DOHH2 (cell line): ENCODE measurements at regions not wholly inside any gene's neighbourhood (a gene's known extent, or its start where the extent isn't known, plus 50 kb on each side); places are given as distances from the start of the nearest gene placed in this dataset.

Experiments
- H3F3A ChIP-seq: fragments of 200-600 bp; sonication (generic), shearing (Covaris generic); 2 replicates; pipeline ENCODE4 v1.6.0; 2016; ENCODE audit warnings: antibody characterized with exemption, mild to moderate bottlenecking; ENCODE audit not compliant: control insufficient read depth, insufficient read depth
- H3K27ac ChIP-seq: fragments of 200-600 bp; sonication (generic); 2 replicates; pipeline ENCODE4 v1.5.1; 2014; ENCODE audit warnings: low read depth, mild to moderate bottlenecking, low read length, moderate library complexity
- H3K27me3 ChIP-seq: fragments of 200-600 bp; sonication (generic); 2 replicates; pipeline ENCODE4 v1.6.1; 2014; ENCODE audit warnings: mild to moderate bottlenecking, low read length, mixed read lengths; ENCODE audit not compliant: control insufficient read depth
- H3K36me3 ChIP-seq: fragments of 200-600 bp; sonication (generic); 2 replicates; pipeline ENCODE4 v1.6.1; 2014; ENCODE audit warnings: mild to moderate bottlenecking, low read length, moderate library complexity, mixed read lengths; ENCODE audit not compliant: control insufficient read depth
- H3K4me1 ChIP-seq: fragments of 200-600 bp; sonication (generic); 2 replicates; pipeline ENCODE4 v1.6.1; 2014; ENCODE audit warnings: mild to moderate bottlenecking, low read length, mixed read lengths; ENCODE audit not compliant: control insufficient read depth
- H3K4me2 ChIP-seq: fragments of 200-600 bp; sonication (generic); 2 replicates; pipeline ENCODE4 v1.6.0; 2014; ENCODE audit warnings: mild to moderate bottlenecking, low read length, moderate library complexity
- H3K4me3 ChIP-seq: fragments of 200-600 bp; sonication (generic); 2 replicates; pipeline ENCODE4 v1.5.1; 2014; ENCODE audit warnings: mild to moderate bottlenecking, low read length, mixed read lengths
- H3K79me2 ChIP-seq: fragments of 200-600 bp; sonication (generic); 2 replicates; pipeline ENCODE4 v1.6.1; 2014; ENCODE audit warnings: mild to moderate bottlenecking, low read length, mixed read lengths; ENCODE audit not compliant: control insufficient read depth
- H3K9me2 ChIP-seq: fragments of 200-600 bp; sonication (generic); replicated peaks from 2 replicates; pipeline ENCODE4 v1.6.1; 2014; ENCODE audit warnings: mild to moderate bottlenecking, low read length, mixed read lengths; ENCODE audit not compliant: control insufficient read depth
- H3K9me3 ChIP-seq: fragments of 200-600 bp; sonication (generic); 2 replicates; pipeline ENCODE4 v1.6.1; 2014; ENCODE audit warnings: antibody characterized with exemption, low read length, mixed read lengths; ENCODE audit not compliant: control insufficient read depth, insufficient read depth
- H4K20me1 ChIP-seq: fragments of 200-600 bp; sonication (generic); 2 replicates; pipeline ENCODE4 v1.6.0; 2014; ENCODE audit warnings: low read depth, mild to moderate bottlenecking, antibody characterized with exemption, low read length, moderate library complexity; ENCODE audit not compliant: control insufficient read depth, insufficient read depth
- CTCF ChIP-seq: fragments of 200-600 bp; sonication (generic); IDR thresholded peaks from one replicate; pipeline ENCODE4 v1.5.1; 2014; ENCODE audit warnings: antibody characterized with exemption, mild to moderate bottlenecking, low read depth, low read length; ENCODE audit not compliant: poor library complexity, severe bottlenecking
- EZH2phosphoT487 ChIP-seq: fragments of 200-600 bp; sonication (generic); IDR thresholded peaks from 2 replicates; pipeline ENCODE4 v1.6.1; 2017; ENCODE audit warnings: borderline replicate concordance, mild to moderate bottlenecking, antibody characterized with exemption, low read length, moderate library complexity, mixed read lengths

GRCh38 chr7:106456329-106456728 lies 171.5 kb upstream of the NAMPT start:
- Histone ChIP-seq H3K9me3 (peaks cover 11% of the 10 kb centered on the region), H3K27ac (no peak overlapping the region), H3K4me1 (no peaks in the 10 kb centered on the region), H3K36me3 (no peaks in the 10 kb centered on the region), H3K4me2 (no peak overlapping the region), H3K4me3 (no peak overlapping the region), H3K79me2 (no peaks in the 10 kb centered on the region), H3F3A (no peaks in the 10 kb centered on the region), H3K27me3 (no peaks in the 10 kb centered on the region), H3K9me2 (no peaks in the 10 kb centered on the region), H4K20me1 (no peaks in the 10 kb centered on the region)
- TF ChIP-seq EZH2phosphoT487 (no peak), CTCF (no peak)

GRCh38 chr7:106452031-106452851 lies 167.5 kb upstream of the NAMPT start:
- Histone ChIP-seq H3K9me3 (peaks cover 11% of the 10 kb centered on the region), H3K36me3 (no peaks in the 10 kb centered on the region), H3F3A (no peaks in the 10 kb centered on the region), H3K27me3 (peaks cover 5% of the 10 kb centered on the region; the same call in 1 of the 2 replicates), H3K4me3 (no peak overlapping the region), H3K79me2 (no peaks in the 10 kb centered on the region), H3K4me2 (no peak overlapping the region), H3K4me1 (no peaks in the 10 kb centered on the region), H3K9me2 (no peaks in the 10 kb centered on the region), H4K20me1 (no peaks in the 10 kb centered on the region), H3K27ac (no peak overlapping the region)
- TF ChIP-seq EZH2phosphoT487 (no peak), CTCF (no peak)

GRCh38 chr7:106451171-106451570 lies 166.4 kb upstream of the NAMPT start:
- Histone ChIP-seq H3K4me3 (no peak overlapping the region), H3K4me1 (no peaks in the 10 kb centered on the region), H3K4me2 (no peak overlapping the region), H3K36me3 (no peaks in the 10 kb centered on the region), H4K20me1 (no peaks in the 10 kb centered on the region), H3K9me3 (peaks cover 11% of the 10 kb centered on the region), H3K9me2 (no peaks in the 10 kb centered on the region), H3K27ac (no peak overlapping the region), H3F3A (no peaks in the 10 kb centered on the region), H3K79me2 (no peaks in the 10 kb centered on the region), H3K27me3 (peaks cover 5% of the 10 kb centered on the region; the same call in 1 of the 2 replicates)
- TF ChIP-seq CTCF (no peak), EZH2phosphoT487 (no peak)
